AG04449 (cell line): ENCODE measurements at regions not wholly inside any gene's neighbourhood (a gene's known extent, or its start where the extent isn't known, plus 50 kb on each side); places are given as distances from the start of the nearest gene placed in this dataset.

Source experiments
- CTCF ChIA-PET: fragments of 350-600 bp; formaldehyde crosslinking; extraction: SDS; loops from one replicate; lab custom pipeline; 2021; ENCODE audit warnings: antibody characterized with exemption; lab: Yijun Ruan, JAX
- POLR2A ChIA-PET: fragments of 400-600, 350-600 bp; formaldehyde crosslinking; extraction: SDS; loops from one replicate; lab custom pipeline; 2020; ENCODE audit warnings: antibody characterized with exemption, inconsistent platforms; lab: Yijun Ruan, JAX
- DNase-seq: peaks from one replicate; pipeline ENCODE4 v3.0.0-alpha.2; 2010; ENCODE audit warnings: low read depth, low spot score
- H3K4me3 ChIP-seq: 2 replicates; pipeline ENCODE4 v1.5.1; 2011; ENCODE audit warnings: low read depth, mild to moderate bottlenecking, control low read depth, low read length
- TF ChIP-seq, protein P1 (sequence below): IDR thresholded peaks from one replicate; pipeline ENCODE4 v1.5.1; 2011; ENCODE audit warnings: mild to moderate bottlenecking, moderate library complexity, low read length, control low read depth, inconsistent platforms; ENCODE audit not compliant: insufficient read depth; ENCODE audit errors: missing control alignments

DNA sequence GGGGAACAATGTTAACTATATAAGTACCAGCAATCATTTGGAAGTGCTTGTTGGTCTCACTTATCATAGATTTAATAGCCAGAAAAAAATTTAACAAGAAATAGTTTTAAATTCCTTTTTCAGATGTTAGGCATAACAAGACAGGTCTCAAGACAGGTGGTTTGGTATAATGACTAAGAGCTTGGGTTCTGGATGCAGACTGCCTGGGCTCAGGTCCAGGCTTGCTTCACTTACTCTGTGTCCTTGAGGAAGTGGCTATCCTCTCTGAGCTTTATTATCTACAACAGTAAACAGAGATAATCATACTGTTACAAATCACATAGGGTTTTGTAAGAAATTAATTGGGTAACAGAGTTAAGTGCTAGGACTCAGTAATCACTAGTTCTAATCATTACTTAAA lies 338.0 kb upstream of the FLRT2 start:
- TF ChIP-seq, protein P1, sequence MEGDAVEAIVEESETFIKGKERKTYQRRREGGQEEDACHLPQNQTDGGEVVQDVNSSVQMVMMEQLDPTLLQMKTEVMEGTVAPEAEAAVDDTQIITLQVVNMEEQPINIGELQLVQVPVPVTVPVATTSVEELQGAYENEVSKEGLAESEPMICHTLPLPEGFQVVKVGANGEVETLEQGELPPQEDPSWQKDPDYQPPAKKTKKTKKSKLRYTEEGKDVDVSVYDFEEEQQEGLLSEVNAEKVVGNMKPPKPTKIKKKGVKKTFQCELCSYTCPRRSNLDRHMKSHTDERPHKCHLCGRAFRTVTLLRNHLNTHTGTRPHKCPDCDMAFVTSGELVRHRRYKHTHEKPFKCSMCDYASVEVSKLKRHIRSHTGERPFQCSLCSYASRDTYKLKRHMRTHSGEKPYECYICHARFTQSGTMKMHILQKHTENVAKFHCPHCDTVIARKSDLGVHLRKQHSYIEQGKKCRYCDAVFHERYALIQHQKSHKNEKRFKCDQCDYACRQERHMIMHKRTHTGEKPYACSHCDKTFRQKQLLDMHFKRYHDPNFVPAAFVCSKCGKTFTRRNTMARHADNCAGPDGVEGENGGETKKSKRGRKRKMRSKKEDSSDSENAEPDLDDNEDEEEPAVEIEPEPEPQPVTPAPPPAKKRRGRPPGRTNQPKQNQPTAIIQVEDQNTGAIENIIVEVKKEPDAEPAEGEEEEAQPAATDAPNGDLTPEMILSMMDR = no peak
- H3K4me3 ChIP-seq = no peak overlapping the region
- ChIA-PET POLR2A (no interaction called here), CTCF (interaction anchor here (0.9 kb wide), 1 partner anchor 23 kb away, joined by 4 read pairs; no protein-coding TSS in a partner anchor)
- no peak for DNase-seq

DNA sequence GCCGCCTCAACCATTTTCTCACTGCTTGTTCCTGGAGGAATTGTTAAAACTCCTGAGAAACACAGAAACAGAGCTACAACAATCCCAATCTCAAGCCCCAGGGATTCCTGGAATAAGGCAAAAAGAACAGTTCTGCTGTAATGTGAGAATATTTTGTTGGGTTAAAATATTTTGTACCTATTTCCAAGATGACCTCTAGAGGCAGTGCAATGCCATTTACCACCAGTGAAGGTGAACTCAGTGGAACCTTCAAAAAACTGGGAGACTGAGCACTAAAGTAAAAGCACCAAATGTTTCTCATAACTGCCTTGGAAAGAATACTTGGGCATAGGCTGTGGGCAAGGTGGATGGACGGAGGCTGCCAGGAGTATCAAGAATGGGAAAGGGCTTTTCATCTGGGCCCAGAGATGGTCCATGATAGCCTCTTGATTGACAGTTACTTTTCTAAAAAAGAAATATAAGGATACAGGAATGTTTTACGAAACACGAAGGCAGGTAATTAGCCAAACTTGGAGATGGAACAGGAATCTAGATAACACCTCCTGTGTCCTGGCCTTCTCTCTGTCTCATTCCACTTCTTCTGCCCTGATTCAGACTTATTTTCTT lies 334.0 kb upstream of the FLRT2 start:
- H3K4me3 ChIP-seq = no peak overlapping the region
- CTCF ChIA-PET = interaction anchor here (1.1 to 3.0 kb wide), 5 partner anchors 12 to 339 kb away, joined by 3 to 19 read pairs (median 3); partner anchors contain the start of gene FLRT2
- TF ChIP-seq, protein P1 = peak; percentile 27
- POLR2A ChIA-PET = no interaction called here
- DNase-seq = no peak

DNA sequence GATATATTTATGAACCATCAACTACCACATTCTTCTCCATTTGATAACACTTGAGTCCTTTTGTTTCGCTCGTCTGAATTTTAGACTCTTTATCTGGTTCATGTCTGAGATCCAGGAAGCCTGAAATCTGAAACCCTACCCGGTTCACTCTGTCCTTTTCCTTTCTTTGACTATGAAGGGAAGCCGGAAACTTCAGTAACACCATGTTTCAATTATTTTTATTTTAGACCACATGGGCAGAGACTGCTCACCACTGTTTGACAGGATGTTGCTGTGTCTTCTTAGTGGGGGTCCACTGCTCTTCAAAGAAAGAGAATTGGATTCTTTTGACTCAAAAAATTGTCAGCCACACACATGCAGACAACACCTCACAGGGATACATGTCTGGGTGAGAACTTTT lies 331.9 kb upstream of the FLRT2 start:
- DNase-seq = no peak
- CTCF ChIA-PET = interaction anchor here (1.3 to 3.0 kb wide), 2 partner anchors 228 to 331 kb away, joined by 3 to 19 read pairs; partner anchors contain the start of gene FLRT2
- H3K4me3 ChIP-seq = no peak overlapping the region

GRCh38 chr14:85205875-85206274 lies 324.1 kb upstream of the FLRT2 start:
- no peak overlapping the region for H3K4me3 ChIP-seq
- ChIA-PET CTCF (no interaction called here), POLR2A (no interaction called here)
- TF ChIP-seq, protein P1 = no peak
- DNase-seq = no peak

More for the DNA sequence above, 331.9 kb upstream of the FLRT2 start:
- TF ChIP-seq, protein P1 = no peak
- POLR2A ChIA-PET = no interaction called here

GRCh38 chr14:85214471-85214870 lies 315.5 kb upstream of the FLRT2 start:
- POLR2A ChIA-PET = no interaction called here
- no peak for DNase-seq

GRCh38 chr14:85217412-85217811 lies 312.5 kb upstream of the FLRT2 start:
- ChIA-PET POLR2A (no interaction called here), CTCF (no interaction called here)
- no peak for DNase-seq
- H3K4me3 ChIP-seq = no peak overlapping the region
- TF ChIP-seq, protein P1 = no peak

More at GRCh38 chr14:85214471-85214870, 315.5 kb upstream of the FLRT2 start:
- TF ChIP-seq, protein P1 = no peak
- CTCF ChIA-PET = interaction anchor here (0.8 to 1.4 kb wide), 3 partner anchors 8 to 22 kb away, joined by 3 to 4 read pairs (median 4); no protein-coding TSS in a partner anchor
- no peak overlapping the region for H3K4me3 ChIP-seq
